Epithelial cell of proximal tubule (primary cell): ENCODE measurements at regions not wholly inside any gene's neighbourhood (a gene's known extent, or its start where the extent isn't known, plus 50 kb on each side); places are given as distances from the start of the nearest gene placed in this dataset.

Experiments used
- DNase-seq: peaks from one replicate; pipeline ENCODE4 v3.0.0-alpha.2; 2011; ENCODE audit warnings: low read depth
- H3K4me3 ChIP-seq: 2 replicates; pipeline ENCODE4 v1.5.1; 2011; ENCODE audit warnings: low read depth, mild to moderate bottlenecking, low read length
- CTCF ChIP-seq: conservative IDR thresholded peaks from 2 replicates; pipeline ENCODE4 v1.5.1; 2012; ENCODE audit warnings: low read depth, mild to moderate bottlenecking, low read length

GRCh38 chr2:566379-567313 lies 110.6 kb downstream of the TMEM18 start:
- no peak overlapping the region for H3K4me3 ChIP-seq
- TF ChIP-seq CTCF = no peak
- DNase-seq = no peak

- no peak overlapping the region for H3K4me3 ChIP-seq
- no peak for DNase-seq
- TF ChIP-seq CTCF = no peak
Measured at GRCh38 chr2:564471-565181, 112.6 kb downstream of the TMEM18 start.

DNA sequence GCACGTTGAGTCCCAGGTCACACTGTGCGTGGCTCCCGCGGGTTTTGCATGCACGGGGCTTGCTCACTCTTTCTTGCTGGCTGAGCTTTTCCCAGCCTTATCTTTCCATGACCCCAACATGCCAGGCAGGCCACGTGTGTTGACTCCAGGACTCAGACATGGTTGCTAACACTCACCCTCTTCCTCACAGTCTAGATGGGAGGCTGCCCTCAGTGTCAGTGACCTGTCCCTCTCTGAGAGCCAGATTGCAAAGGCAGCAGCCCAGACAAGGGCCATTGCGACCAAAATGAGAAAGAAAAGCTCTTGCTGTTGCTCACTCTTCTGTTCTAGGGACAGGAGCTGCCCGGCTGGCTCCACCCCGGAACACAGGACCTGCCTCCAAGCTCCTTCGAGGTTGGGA lies 113.7 kb downstream of the TMEM18 start:
- TF ChIP-seq CTCF = no peak
- H3K4me3 ChIP-seq = no peak overlapping the region
- no peak for DNase-seq

GRCh38 chr2:562391-563364 lies 114.5 kb downstream of the TMEM18 start:
- TF ChIP-seq CTCF = no peak
- no peak overlapping the region for H3K4me3 ChIP-seq
- DNase-seq = no peak

DNA sequence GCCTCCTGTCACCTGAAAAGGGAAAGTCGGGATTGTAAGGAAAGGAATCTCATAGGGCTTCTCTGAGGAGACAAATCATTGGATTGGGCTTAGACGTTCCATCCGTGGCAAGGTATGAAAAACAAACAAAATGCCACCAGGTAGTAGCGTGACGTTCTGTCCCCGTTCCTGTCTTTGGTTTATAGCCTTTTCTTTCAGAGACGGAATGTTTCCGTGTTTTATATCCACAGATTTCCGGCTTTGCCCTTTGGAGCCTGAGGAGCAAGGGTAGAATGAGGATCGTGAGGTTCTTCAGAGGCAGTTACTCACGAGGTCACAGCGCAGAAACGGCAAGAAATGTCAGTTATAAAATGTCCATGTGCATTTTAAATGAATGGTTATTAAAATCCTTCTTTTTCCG lies 118.3 kb downstream of the TMEM18 start:
- no peak for TF ChIP-seq CTCF
- no peak for DNase-seq
- no peak overlapping the region for H3K4me3 ChIP-seq

- no peak for TF ChIP-seq CTCF
- no peak for DNase-seq
Measured at GRCh38 chr2:558302-558642, 118.9 kb downstream of the TMEM18 start.

More at GRCh38 chr2:558302-558642, 118.9 kb downstream of the TMEM18 start:
- H3K4me3 ChIP-seq = no peak overlapping the region
